ENCODE measurements at regions not wholly inside any gene's neighbourhood (a gene's known extent, or its start where the extent isn't known, plus 50 kb on each side); places are given as distances from the start of the nearest gene placed in this dataset.

- no peak for TF ChIP-seq POLR2A (IDR thresholded peaks at IDR 0.05; ENCODE audit: low read length)
- no peak for TF ChIP-seq GATA1 (IDR thresholded peaks at IDR 0.05; ENCODE audit: low read depth, low read length)
Observed at GRCh38 chr20:50327666-50328065, 137.0 kb downstream of the CEBPB start.
